HG02642 (cell line): ENCODE measurements at regions not wholly inside any gene's neighbourhood (a gene's known extent, or its start where the extent isn't known, plus 50 kb on each side); places are given as distances from the start of the nearest gene placed in this dataset.
A peak's percentile ranks its signal among the peaks of the same experiment; 100 is the strongest.
"Not testable (repeated sequence)": the region's sequence is repeated elsewhere in the genome, so short reads cannot be mapped to it uniquely, and the experiment has no call there.

Experiments
- ATAC-seq: cut with Tn5 transposase; IDR thresholded peaks from one replicate; pipeline ENCODE4 v1.9.1; 2021; ENCODE audit warnings: mild to moderate bottlenecking; ENCODE audit not compliant: unreplicated experiment, poor library complexity

DNA sequence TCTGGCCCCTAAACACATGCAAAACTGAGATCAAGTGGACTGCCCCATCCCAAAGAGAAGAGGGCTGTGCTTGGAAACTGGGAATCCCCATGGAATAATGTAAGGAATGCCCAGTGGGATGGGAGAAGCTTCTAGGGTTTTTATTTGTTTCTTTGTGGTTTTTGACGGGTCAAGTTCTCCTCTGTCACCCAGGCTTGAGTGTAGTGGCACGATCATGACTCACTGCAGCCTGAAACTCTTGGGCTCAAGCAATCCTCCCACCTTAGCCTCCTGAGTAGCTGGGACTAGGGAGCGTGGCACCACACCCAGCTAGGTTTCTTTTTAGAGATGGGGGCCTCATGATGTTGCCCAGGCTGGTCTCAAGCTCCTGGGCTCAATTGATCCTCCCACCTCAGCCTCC lies 101.7 kb upstream of the ZSWIM2 start:
- no peak for ATAC-seq

DNA sequence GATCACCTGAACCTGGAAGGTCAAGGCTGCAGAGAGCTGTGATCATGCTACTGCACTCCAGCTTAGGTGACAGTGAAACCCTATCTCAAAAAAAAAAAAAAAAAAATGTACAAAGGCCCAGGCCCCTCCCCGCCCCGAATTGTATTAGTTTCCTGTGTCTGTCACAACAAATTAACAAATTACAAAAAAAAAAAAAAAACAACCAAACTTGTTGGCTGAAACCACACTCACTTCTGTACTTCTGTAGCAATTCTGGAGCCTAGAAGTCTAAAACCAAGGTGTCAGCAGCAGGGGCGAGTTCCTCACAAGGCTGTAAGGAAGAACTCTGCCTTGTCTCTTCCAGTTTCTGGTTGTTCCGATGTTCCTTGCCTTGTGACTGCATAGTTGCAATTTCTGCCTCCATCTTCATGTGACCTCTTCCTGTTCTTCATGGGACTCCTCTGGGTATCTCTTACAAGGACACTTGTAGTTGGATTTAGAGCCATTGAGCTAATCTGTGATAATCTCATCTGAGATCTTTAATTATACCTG lies 100.8 kb upstream of the ZSWIM2 start:
- ATAC-seq, result no peak

DNA sequence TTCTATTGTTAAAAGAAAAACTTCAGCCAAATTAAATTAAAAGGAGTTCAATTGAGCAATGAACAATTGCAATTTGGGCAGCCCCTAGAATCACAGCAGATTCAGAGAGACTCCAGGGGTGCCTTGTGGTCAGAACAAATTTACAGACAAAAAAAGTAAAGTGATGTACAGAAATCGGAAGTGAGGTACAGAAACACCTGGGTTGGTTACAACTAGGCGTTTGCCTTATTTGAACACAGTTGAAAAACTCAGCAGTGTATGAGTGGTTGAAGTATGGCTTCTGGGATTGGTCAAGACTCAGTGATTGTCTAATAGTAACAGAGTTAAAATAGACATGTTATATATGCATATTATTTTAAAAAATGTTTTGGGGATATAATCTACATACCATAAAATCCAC lies 98.5 kb upstream of the ZSWIM2 start:
- ATAC-seq, result no peak

DNA sequence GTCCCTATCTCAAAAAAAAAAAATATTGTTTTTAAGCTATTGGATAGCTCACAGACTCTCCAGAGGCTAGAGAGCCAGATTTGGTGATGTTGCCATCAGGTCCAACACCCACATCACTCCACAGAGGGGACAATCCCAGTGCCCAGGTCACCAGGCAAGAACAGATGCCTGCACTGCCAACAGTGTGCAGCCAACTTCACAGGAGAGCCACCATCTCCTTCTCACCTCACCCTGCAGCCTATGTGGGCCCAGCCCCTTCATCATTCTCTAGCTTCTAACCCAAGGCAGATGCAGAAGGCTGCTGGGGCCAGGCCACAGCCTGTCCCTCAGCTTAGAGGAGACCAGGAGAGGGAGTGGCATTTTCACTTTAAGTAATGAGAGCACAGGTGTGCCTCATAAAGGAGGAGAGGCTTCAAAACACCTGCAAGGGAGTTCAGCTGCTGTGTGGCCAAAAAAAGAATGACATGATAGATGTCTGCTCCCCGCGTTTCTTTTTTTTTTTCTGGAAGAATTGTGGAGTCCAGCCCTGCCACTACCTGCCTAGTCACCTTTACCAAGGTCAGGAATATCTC lies 98.0 kb upstream of the ZSWIM2 start:
- ATAC-seq, result no peak

DNA sequence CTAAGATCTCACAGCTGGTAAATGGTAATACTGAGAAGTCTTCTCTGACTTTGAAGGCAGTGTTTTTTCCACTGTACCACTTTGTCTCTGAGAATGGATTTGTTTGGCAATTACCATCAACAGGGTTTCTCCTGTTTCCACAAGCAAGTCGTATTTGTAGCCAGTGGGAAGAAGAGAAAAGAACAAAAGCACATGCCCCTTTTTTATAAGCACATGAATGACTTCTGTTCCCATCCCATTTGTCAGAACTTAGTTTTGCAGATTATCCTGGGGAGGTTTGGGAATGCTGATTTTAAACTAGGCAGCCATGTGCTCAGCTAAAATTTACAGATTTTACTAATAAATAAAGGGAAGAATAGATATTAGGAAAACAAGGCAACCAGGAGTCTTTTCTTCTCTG lies 92.9 kb upstream of the ZSWIM2 start:
- no peak for ATAC-seq

DNA sequence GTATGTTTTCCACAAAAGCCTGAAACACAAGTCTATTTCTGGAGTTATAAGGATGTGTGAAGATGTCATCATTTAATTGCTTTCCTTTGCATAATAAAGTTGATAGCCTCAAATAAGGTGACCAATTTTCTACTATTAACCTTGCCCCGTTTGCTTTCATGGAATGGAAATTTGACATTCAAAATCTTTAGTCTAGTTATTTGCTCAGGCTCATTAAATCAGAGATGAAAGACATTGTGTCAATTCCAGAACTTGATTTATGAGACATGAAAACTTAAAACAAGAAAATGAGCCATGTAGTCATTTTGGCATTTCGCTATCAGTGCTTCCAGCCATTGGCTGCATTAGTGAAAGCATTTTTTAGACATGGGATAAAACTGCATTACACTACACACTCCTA lies 91.5 kb upstream of the ZSWIM2 start:
- no peak for ATAC-seq

DNA sequence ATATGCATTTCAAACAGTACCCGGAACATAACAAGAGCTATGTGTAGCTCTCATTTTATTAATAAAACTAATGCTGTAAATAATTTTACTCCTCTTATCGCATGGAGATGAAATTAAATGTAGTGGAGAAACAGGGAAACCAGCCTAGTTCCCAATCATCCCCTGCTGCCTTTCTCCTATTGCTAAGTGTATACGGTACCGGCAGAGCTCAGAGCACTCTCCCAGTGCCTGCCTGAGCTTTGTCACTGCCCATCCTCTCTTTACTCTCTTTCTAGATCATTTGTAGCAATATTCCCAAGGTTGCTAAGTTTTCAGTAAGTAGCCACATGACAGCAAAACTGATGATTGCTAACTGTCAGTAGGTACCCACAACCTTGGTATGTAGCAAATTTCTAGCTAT lies 85.5 kb upstream of the ZSWIM2 start:
- ATAC-seq, result no peak

DNA sequence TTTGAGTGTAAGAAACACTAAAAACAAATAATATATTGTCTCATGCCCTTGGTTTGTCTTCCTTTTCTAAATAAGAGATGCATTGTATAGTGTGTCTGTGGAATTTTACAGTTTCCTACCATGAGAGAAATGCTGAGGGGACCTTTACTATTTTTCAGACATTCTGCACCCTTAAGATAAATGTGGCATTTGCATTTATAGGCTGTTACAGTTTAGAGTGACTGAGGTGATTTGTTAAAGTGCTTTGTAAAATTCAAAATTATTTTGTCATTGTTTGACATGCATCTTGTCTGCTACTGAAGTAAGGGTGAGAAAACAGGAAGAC lies 78.9 kb upstream of the ZSWIM2 start:
- no peak for ATAC-seq

DNA sequence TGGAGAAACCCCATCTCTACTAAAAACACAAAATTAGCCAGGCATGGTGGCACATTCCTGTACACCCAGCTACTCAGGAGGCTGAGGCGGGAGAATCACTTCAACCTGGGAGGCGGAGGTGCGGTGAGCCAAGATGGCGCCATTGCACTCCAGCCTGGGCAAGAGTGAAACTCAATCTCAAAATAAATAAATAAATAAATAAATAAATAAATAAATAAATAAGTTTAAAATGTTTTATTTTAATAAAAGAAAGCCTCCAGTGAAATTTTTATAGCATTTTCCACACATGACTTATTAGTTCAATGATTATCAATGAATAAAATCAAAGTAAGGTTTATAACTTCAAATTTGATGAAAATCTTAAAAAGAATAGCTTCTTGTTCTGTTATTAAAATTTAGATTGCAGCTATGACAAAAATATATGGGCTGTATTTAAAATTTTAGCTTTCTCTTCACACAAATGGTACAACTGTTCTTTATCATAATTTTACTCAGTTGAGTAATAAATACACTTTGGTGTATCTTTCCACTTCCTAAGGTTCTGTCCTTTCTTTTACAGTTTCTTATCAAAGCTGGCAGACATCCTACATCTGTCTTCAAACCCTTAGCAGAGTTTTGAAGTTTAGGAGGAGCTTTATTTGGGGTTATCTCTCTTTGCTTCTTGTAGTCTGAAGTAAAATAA lies 78.4 kb upstream of the ZSWIM2 start:
- no peak for ATAC-seq

DNA sequence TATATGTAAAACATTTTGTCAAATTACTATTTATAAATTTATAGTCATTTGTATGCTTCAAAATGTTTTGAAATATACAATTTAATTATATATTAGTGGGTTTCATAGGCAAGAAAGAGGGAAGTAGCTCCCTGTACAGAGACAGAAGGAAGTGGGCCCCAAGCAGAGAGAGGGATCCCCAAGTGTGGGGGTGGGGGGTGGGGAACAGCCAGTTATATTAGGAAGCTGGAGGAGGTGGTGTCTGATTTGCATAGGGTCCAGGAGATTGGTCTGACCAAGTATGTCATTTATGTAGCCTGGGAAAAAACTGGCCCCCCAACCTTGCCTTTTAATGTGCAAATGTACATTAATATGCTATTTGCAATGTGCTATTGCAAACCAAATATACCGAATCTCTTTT lies 76.5 kb upstream of the ZSWIM2 start:
- ATAC-seq, result no peak

DNA sequence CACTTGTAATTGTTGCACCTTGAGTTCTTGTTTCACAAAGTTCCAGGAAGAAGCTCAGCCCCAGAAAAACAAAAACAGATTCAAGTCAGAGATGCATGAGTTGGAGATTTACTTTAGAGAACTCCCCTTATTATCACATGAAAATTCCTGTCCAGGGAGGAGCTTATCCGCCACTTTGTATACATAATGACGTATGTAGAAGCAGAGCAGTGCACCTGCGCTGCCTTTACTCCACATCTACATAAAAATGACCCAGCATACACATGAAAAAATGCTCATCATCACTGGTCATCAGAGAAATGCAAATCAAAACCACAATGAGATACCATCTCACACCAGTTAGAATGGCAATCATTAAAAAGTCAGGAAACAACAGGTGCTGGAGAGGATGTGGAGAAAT lies 73.3 kb upstream of the ZSWIM2 start:
- not testable (repeated sequence) for ATAC-seq

DNA sequence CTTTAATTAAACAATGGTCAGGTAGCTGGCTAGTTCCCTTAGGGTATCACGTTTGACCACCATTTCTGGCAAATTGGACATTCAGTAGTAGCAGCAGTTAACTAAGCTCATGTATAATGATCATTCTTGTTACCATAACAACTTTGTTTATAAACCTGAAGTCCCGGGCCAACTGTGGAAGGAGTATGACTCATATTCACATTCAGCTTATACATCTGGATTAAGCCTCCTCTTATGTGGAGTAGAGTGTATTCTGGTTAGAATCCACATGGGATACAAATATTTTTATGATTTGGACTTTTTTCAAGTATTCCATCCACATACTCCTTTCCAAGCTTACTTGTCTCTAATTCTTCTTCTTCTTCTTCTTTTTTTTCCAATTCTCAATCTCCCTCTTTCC lies 70.3 kb upstream of the ZSWIM2 start:
- ATAC-seq, result no peak

DNA sequence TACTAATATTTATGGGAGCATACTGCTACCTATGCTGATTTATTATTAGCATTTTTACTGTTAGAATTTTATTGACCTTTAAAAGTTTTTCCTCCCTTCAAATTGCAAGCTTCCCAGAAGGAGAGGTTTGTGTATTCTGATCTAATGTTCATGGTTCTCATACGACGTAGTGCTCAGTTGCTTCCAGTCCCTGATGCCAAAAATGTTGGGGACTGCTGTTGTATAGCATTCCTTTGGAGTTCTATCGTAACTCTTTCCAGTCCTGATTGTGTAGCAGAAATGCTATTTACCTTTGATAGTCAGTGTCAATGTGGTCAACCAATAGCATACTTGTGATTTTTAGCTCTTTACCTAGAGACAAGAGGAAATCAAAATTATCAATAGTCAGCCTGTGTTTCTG lies 69.5 kb upstream of the ZSWIM2 start:
- no peak for ATAC-seq

DNA sequence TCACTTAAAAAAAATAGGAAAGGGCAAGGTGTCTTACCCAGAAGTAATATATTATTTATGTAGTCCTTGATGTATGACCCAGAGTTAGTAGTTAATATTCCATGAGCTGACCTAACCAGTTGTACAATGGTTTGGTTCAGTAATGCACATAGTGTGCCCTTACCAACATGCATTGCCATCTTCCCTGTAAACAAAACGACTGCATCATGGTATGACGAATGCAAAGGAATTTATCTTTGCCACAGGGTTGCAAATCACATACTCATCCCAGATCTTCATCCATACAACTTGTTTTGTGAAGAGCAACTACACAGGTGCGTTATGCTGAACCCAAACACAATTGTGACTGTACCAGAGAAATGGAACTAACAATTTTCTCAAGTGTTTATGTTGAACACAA lies 68.9 kb upstream of the ZSWIM2 start:
- ATAC-seq, result no peak

DNA sequence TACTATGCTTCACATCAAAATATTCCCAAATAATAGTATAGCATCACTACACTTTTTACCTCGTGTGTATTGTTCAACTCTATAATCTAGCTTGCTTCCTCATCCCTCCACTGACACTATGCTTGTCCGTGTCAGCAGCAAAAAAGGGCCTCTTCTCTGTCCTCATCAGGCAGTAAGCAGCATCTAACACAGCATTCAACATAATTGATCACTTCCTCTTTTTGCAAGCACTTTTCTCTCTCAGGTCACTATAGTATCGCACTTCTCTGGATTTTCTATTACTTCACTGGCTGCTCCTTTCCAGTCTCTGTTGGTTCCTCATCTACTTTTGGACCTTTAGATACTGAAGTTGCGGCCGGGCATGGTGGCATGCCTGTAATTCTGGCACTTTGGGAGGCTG lies 64.9 kb upstream of the ZSWIM2 start:
- ATAC-seq, result peak; percentile 92

DNA sequence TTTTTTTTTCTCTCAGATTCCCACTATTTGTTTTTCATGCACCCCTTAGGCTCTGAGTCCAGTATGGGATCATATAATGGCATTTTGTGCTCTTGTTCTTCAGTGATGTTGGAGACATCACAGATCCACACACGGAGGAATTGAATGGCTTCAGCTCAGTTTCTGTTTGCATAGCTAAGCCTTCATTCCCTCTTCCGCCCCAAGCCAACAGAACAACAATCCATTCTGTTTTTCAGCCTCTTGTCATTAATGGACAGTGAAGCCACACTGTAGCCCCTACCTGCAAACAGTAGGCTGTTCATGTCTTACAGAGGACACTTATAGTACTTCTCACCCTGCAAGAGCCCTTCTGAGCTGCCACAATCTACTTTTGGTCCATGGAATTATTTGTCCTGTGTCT lies 64.0 kb upstream of the ZSWIM2 start:
- no peak for ATAC-seq

DNA sequence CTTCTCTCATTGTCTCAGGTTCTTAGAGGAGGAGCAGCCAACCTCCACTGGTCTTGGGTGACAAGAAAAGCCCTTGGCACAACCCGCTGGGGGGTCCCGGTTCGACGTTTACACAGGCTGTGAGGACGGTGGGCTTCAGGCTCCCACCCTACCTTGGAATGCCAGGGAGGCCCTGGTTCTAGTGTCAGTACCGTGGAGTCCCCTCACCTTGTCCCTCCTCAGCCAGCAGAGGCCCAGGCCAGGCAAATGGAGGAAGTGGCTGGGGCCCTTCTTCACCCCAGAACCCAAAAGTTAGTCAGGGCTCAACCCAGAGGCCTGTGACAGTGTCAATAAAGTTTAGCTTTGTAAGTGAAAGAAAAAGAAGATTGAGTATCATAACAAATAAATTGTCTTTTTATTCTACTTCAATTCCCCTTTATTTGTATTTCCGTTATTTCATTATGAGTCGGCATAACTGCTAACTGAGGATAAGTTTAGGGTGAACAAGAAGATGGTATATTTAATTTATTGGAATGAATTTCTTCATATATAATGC lies 62.6 kb upstream of the ZSWIM2 start:
- no peak for ATAC-seq

DNA sequence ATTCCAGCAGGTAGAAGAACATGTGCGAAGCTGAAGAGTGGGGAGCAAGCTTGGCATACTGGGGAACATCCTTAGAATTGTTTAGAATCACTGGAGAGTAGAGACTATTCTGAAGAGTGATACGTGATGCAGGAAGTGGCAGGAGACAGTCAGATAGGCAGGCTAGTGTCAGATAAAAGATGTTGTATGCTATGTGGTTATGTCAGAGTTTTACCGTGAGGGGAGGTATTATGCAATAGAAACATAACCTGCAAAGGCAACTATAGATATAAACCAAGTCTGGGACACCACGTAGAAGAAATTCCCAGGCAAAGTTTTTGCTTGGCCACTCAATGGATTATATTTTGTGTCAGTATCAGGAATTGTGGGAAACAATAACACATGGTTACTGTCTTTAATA lies 62.0 kb upstream of the ZSWIM2 start:
- ATAC-seq, result no peak

DNA sequence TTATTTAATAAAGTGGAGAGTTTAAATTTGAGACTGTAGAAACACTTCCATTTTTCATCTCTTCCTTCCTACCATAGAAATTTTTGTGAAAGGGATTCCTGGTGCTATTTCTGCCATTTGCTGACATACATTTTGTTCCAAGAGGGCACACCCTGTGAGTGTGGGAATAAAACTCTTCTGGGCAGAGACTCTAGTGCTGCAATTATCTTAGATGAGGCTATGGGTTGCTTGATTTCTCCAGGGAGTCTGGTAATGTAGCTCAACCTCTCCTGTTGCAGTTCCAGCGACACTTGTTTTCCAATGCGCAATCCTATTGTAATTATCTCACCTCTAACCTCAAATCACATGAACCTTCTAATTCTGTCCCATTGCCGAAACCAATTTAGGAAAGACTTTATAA lies 60.1 kb upstream of the ZSWIM2 start:
- ATAC-seq, result no peak

DNA sequence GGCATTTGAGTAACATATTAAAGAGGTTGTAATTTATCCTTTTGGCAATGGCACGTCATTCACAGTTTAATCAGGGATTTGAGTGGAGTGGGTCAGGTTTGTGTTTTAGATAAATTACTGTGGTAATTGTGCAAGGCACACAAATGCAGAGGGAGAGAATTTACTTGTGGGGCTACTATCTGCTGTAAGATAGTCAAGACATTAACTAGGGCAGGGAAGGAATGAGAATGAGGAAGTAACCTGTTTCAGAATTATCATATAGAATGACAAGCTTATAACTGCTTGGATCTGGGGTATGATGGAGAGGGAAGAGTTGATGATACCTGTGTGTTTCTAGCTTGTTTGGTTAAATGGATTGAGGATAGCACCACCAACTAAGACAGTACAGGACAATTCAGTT lies 58.9 kb upstream of the ZSWIM2 start:
- ATAC-seq, result no peak

DNA sequence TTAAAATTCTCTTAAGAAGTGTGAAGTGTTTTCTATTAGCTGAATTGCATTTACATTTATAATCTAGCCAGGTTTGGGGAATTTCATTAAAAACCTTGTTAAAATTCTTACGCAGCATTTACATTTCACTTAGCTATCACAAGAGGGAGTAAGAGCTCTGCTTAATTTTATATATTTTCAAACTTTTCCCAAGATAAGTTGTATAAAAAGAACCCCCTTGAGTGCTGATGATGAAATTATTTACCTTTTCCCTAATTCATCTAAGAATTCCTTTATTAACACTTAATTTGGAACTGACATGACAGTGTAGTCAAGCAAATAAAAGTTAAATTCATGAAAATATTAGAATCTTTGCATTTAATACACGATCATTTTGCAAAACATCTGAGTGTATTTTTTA lies 54.2 kb upstream of the ZSWIM2 start:
- ATAC-seq, result no peak
